HUDEP-2 (cell line): ENCODE measurements at regions not wholly inside any gene's neighbourhood (a gene's known extent, or its start where the extent isn't known, plus 50 kb on each side); places are given as distances from the start of the nearest gene placed in this dataset.
"Not testable (repeated sequence)": the region's sequence is repeated elsewhere in the genome, so short reads cannot be mapped to it uniquely, and the experiment has no call there.

ENCODE experiments used
- DNase-seq, 76 experiments: peaks; one replicate each; lab custom pipeline; 2025; ENCODE audit not compliant: unreplicated experiment in 76 of 76; lab: John Stamatoyannopoulos, UW

DNA sequence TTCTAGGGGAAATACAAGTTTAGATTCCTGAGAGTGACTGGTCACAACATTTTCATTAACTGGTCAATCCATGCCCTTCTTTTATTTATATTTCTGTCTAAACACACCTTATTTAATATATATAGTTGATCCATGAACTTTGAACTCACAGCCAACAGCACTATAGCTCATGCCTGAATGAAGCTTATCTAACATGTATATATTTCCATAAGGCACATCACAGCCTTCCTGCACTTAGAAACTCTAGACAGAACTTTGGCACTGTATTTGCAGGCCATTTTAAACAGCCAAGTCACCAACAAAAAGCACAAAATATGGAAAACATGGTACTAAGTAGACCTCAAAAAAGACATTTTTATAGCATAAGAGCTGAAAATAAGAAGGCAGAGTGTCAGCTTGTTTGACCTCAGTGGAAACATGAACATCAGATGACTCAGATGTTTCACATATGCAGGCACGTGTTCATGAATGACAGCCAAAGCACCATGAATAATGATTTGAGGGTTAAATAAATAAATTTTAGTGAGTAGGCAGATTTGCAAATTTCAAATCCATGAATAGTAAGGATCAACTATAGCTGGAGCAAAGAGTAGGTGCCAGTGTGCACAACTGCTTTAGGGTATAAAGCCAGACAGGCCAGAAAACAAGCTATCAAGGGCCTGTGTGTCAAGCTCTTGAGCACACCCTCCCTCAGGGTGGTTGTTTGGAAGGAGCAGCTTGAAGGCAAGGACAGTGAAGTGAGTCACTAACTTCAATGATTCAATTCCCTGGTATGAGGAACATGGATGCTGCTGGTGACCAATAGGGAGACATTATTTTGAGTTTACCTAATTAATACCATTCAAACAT lies 88.9 kb upstream of the NT5E start:
- DNase-seq = no peak

DNA sequence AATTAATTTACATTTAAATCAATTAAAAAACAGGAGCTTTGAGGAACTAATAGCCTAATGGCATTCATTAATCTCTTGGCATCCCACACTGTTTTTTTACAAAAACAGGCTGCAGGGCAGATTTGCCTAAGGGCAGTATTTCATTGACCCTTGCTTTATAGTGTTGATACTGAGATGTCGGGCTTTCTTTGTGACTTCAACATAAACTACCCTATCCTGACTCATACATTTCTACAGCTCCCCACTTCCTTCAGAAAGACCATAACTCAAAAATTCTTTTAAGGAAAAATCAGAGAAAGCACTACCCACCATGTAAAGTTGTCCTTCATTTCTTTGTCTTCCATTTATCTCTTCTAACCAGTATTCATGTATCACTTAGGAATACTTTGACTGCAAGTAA lies 92.2 kb upstream of the NT5E start:
- no peak for DNase-seq

DNA sequence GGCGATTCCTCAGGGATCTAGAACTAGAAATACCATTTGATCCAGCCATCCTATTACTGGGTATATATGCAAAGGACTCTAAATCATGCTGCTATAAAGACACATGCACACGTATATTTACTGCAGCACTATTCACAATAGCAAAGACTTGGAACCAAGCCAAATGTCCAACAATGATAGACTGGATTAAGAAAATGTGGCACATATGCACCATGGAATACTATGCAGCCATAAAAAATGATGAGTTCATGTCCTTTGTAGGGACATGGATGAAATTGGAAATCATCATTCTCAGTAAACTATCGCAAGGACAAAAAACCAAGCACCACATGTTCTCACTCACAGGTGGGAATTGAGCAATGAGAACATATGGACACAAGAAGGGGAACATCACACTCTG lies 93.1 kb upstream of the NT5E start:
- not testable (repeated sequence) for DNase-seq

DNA sequence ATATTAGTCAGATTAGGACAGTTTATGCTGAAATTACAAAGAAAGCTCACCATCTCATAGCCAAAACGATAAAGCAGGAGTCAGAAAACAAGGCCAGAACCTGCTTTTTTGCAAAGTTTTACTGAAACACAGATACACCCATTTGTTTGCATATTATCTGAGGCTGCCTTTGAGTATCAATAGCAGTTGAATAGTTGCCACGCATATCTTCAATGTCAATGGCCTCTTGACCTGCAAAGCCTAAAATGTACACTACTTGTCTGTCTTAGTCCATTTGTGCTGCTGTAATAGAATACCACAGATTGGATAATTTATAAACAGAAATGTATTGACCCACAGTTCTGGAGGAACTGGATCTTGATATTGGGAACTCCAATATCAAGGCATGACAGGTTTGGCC lies 94.1 kb upstream of the NT5E start:
- no peak for DNase-seq

DNA sequence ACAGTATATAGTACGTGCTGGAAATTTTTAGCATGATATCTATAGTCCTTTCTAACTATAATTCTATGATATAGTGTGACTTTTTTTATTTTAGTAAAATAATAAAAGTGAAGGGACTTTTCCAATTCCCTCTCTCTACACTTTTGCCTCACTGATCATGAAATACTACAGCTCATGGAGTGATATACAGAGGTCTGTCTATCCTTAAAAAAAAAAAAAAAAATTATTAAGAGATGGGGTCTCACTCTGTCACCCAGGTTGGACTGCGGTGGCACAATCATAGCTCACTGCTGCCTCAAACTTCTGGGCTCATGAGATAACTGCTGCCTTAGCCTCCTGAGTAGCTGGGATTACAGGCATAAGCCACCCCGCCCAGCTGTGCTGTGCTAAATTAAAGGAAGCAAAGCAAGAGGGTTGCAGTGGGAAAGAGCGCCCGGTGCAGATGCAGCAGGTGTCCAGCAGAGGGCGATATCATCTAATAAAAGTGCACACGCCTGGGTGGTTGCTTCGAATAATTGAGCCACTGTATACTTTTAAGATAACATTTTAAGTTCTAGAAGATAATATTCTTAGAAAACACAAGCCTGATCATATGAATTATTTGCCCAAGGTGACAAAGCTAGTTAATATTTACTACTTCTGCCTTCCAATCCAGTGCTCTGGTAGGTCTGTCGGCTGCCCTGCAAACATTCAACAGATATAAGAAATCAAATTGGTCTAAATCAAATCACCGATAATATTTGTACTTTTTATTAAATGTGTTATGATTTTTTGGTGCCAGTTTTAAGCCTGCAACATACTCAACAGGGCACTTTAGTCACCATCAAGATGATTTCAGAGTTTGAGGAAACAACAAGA lies 94.9 kb upstream of the NT5E start:
- DNase-seq = peak in 73 of 76 experiments; percentile 17 to 85 (median 65)

DNA sequence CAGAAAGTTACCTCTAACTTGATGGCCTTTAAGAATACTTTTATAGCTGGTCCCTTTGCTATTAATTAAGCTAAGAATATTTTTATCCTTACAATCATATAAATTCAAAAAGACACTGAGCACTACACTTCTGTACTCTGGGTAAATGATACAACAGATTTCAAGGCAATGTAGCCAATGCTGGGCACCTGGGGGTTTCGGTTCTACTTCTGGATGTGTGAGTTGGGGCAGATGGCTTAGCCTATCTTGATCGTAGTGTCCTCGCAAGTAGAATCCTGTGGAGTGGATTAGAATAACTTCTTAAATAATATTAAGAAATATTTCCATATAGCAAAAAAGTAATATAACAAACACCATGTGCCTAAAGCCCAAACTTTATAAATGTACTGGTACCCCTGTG lies 96.9 kb upstream of the NT5E start:
- DNase-seq = no peak

DNA sequence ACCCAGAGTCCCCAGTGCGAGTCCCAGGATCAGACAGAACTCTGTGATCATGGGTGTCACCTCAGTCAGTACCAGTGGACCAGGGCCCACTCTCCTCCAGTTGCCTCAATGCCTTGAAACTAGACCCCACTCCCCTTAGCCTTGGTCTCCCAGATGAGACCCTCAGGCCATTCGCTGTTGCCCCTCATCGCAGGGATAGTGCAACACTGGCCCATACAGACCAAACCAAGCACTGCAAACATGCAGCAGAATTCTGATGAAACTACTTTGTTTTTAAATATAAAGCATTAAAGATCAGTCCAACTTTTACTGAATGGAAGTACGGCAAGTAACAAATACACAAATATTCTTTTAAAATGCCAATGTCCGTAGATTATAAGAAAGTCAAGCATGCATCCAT lies 101.2 kb upstream of the NT5E start:
- DNase-seq = no peak

DNA sequence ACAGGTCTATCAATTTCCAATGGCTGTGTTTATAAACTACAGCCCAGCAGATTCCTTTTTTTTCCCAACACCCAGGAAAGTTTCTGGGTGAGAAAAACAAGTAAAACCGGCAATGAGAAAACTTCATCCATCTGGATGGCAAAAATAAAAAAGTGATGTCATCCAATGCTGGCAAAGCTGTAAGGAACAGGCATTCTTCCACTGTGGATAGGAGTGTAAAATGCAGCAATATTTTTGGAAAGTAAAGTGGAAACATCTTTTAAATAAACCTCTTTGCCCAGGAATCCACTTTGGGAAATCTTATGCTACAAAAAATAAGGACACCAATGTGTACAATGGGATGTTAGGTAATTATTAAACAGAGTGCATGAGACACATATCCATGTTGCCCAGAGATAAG lies 102.1 kb upstream of the NT5E start:
- no peak for DNase-seq

DNA sequence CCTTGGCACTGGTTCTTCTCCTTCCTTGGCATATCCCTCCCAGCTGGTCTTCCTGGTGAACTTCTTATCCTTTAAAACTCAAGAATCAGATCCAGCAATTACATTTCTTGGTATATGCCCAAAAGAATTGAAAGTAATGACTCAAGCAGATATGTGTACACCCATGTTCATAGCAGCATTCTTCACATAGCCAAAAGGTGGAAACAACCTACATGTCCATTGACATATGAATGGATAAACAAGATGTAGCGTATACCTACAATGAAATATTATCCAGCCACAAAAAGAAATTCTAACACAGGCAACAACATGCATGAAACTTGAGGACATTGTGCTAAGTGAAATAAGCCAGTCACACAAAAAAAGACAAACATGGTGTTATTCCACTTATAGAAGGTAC lies 103.7 kb upstream of the NT5E start:
- no peak for DNase-seq

DNA sequence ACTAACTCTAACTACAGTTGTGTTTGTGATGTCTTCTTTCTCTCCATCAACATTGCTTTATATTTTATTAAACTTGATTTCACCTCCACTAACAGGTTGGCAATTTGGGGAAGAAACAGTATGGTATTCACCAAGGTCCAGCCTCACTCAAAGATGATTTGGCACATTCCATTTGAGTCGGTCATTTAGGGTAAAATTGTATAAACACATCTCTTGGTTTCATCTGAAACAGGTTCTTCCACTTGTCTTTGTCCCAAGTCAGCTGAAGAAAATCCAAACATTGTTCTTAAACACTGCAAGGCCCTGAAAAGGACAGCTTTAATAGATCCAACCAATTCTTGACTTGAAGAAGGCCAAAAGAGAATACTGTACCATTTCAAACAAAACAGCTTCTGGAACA lies 104.9 kb upstream of the NT5E start:
- no peak for DNase-seq

DNA sequence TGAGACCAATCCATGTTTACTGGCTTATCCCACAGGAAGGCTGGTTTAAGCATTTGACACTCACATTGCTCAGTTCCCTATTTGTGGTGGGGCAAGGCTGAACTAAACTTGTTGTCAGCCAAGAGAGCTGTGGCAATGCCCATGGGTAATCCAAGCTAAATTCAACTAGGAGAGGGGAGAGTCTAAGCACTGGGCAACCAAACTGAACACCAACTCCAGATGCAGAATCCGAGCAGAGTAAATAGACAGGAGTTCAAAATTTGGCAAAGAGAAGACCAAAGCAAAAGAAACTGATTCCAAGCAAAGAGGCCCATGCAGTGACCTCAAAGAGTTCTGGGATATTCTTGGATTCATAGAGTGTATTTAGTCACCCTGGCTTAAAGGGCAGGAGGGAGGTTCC lies 106.5 kb upstream of the NT5E start:
- no peak for DNase-seq

DNA sequence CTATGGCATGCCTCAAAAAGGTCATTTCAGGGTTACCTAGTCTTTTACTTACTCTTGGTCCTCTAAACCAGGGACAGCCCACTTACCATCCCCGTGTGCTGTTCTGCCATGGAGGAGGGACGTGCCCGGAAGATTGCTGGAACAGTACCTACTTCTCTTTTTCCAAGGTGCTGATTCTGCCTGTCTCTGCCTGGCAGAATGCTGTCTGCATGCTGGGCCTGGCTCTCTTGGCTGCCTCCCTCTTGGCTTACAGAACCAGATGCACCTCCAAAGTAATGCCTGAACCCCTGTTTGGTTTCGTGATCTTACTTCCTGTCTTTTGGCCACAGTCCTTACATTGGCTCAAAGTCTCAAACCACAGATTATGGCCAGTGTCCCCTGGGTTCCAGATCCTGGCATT lies 120.7 kb upstream of the NT5E start:
- DNase-seq = no peak

DNA sequence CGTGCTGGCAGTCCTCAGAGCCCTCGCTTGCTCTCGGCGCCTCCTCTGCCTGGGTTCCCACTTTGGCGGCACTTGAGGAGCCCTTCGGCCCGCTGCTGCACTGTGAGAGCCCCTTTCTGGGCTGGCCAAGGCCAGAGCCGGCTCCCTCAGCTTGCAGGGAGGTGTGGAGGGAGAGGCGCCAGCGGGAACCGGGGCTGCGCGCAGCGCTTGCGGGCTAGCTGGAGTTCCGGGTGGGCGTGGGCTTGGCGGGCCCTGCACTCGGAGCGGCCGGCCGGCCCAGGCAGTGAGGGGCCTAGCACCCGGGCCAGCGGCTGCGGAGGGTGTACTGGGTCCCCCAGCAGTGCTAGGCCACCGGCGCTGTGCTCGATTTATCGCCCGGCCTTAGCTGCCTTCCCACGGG lies 124.1 kb upstream of the NT5E start:
- DNase-seq = not testable (repeated sequence)

DNA sequence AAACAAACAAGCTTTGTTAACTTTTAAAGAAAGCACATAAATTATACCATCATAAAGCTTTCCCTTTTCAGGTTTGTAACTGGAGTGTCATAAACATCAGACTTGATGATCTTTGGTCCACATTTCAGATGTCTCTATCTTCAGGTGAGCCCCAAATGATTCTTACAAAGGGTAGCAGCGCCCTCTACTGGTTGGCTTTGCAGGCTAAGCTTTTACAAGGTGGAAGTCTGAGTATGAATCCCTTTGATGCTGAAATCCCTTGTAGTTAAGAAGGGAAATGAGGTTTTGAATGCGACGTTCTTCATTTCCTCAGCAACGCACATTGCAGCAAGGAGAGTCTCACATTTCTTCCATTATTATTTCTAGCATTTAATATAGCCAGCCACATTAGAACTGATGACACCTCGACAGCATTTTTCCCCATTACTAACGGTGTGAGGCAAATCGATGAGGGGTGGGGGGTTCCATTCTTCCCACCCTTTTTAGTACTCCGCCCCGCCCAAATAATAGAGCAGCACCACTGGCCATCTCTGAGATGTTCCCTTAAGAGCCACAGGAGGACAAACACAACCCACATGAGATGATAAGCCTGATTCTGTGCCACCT lies 126.3 kb upstream of the NT5E start:
- DNase-seq = peak in 66 of 76 experiments; percentile 6 to 78 (median 53)

DNA sequence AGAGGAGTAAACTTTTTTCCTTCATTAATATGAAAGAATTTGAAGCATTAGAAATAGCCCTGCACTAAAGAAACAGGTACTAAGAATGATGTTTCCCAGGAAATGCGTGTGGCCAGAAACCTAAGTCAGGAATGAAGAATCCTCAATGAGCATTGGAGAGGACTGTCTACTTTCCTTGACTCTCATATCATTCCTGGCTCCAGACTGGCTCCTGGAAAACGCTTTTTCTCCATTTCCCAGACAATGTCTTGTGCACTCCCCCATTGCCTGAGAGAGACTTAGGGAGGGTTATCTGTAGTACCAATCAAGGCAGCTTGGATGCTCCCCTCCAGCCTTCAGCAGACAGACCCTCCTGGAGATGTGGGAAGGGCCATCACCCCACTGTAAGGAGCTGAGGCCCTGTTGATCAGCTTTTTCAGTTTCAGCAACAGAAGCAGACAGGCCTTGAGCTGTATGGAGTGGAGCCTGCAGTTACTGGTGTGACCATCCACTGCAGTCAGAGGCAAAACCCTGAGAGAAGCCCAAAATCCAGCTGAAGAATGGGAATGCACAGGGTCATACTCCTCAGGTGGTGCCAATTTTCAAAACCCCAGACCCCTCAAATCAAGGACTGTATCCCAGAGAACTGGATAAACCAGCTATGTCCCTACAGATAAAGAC lies 127.3 kb upstream of the NT5E start:
- no peak for DNase-seq

DNA sequence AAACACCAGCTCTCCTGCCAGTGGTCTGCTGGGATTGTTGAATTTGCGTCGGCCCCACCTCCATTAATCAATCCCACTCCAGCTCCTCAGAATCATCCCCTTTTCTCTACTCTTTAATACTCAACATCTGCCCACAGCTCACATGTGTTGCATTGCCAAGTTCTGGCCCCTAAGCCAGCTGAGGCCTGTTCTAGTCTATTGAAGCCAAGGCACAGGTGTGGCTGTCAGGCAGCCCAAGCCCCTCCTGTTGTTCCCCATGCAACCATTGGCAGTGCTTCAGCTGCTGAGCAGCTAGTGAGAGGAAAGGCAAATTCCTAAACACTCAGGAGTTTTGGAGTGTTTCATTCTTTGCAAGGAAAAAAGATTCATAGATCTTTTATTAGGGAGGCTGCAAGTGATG lies 128.0 kb upstream of the NT5E start:
- DNase-seq = no peak

DNA sequence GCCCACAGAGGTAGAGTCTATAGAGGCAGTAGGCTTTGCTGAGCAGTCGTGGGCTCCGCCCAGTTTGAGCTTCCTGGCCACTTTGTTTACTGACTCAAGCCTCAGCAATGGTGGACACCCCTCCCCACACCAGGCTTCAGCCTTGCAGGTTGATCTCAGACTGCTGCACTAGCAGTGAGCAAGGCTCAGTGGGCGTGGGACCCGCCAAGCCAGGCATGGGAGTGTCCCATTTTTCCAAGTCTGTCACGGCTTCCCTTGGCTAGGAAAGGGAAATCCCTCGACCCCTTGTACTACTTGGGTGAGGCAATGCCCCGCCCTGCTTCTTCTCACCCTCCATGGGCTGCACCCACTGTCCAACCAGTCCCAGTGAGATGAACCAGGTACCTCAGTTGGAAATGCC lies 135.3 kb upstream of the NT5E start:
- no peak for DNase-seq

DNA sequence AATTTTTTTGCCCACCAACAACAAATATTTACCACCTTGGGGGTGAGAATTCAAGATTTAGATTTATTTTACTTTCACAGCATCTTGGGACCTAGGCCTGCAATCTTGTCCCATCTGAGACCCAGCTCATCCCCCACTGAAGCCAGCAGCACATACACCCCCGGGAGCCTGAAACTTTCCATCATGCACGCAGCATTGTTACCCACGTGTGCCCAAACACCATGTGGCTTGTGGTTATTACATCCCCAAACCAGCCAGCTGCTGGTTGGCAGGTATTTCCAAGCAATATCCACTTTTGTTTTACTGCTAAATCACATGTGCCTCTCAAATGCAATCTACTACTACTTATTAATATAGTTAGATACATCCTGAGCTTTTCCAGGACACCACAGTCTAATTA lies 149.3 kb upstream of the NT5E start:
- DNase-seq = no peak

DNA sequence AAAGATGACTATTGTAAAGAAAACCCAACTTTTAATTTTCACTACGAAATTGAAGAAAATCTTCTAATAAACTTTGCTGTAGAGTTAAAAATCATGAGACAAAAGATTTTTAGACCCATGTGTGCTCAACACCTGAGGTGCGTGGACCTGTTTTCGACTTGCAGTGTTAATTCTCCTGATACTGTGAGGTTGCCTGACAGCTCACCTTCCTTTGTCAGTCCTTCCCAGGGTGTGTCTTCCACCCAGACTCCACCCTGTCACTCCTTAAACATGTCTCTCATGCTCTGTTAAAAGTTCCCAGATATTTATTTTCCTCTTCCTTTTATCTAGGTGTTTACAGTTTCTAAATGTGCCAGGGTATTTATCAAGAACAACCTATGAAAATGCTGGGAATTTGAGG lies 151.3 kb upstream of the NT5E start:
- DNase-seq = no peak

DNA sequence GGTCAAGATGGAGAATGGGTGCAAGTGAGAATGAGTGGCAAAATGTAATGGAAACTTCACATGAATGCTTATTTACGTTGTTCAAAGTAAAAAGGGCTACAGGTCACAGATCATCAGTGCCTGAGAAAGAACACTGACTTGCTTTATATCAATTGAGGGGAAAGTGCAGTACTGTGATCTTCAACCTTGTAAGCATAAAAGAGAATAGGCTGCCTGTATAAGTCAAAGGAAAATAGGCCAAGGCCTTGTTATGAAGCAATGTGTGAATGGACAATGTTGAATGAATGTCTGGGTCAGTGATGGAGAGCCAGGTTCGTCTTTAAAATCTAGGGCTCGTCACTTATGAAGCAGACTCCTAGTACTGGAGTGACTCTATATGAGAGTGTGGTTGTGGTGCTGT lies 158.6 kb upstream of the NT5E start:
- no peak for DNase-seq

DNA sequence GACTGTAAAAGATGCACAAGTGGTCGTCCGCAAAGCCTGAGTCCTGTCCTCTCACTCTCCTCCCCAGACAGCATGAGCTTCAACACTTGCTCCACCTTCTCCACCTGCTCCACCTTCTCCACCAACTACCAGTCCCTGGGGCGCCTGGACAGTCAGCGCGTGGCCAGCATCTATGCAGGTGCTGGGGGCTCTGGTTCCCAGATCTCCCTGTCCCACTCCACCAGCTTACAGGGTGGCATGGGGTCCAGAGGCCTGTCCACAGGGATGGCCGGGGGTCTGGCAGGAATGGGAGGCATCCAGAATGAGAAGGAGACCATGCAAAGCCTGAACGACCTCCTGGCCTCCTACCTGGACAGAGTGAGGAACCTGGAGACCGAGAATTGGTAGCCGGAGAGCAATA lies 162.2 kb upstream of the NT5E start:
- DNase-seq = no peak
